ENCODE measurements at regions not wholly inside any gene's neighbourhood (a gene's known extent, or its start where the extent isn't known, plus 50 kb on each side); places are given as distances from the start of the nearest gene placed in this dataset.

DNA sequence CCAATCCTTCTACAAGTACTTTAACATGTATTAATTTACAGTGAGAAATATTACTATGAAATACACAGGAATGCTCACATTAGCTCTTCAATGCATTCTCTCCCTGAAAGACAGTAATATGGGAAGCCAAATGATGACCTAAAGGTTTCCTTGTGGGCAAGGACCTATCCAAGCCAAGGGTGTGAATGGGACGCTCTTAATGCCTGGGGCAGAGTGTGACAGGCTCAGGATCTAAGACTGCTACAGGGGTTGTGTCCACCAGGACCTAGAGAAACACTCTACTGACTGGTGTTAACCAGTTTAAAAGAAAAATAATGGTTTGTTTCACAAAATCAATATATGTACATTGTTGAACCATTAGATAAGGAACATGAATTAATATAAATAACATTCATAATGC, 158.7 kb downstream of the FGF1 start:
- TF ChIP-seq CTCF (IDR thresholded peaks at IDR 0.05; ENCODE audit: low read depth, low read length) (no peak), EZH2phosphoT487 (IDR thresholded peaks at IDR 0.05; ENCODE audit: low read depth) (no peak)
